Amniotic epithelial cell (primary cell): ENCODE measurements at regions not wholly inside any gene's neighbourhood (a gene's known extent, or its start where the extent isn't known, plus 50 kb on each side); places are given as distances from the start of the nearest gene placed in this dataset.
"Not testable (repeated sequence)": the region's sequence is repeated elsewhere in the genome, so short reads cannot be mapped to it uniquely, and the experiment has no call there.

ENCODE experiments used
- DNase-seq: peaks from one replicate; pipeline ENCODE4 v3.0.0-alpha.2; 2010; ENCODE audit warnings: low read depth

GRCh38 chr12:58727521-58727920, 192.8 kb downstream of the LRIG3 start:
- peak; percentile 54 for DNase-seq

GRCh38 chr12:58728397-58728796, 191.9 kb downstream of the LRIG3 start:
- peak; percentile 63 for DNase-seq

DNA sequence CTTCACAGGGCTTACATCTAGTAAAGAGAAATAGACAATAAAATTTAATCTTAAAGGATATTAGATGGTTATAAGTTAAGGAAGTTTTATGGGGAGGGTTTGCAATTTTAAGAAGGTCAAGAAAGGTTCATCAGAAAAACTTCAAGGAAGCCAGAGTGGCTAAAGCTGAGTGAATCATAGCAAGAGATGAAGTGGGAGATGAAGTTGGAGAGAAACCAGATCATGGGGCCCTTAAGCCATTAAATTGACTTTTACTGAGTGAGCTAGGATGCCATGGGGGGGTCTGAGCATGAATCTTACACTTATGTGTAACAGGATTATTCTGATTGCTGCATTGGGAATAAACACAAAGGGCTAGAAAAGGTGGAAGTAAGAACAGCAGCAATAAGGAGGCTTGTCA, 189.2 kb downstream of the LRIG3 start:
- DNase-seq, result peak; percentile 59

- DNase-seq, result peak; percentile 86
These were observed 187.4 kb downstream of the LRIG3 start for GRCh38 chr12:58732894-58733293.

GRCh38 chr12:58741226-58741625, 179.1 kb downstream of the LRIG3 start:
- DNase-seq, result peak; percentile 10

DNA sequence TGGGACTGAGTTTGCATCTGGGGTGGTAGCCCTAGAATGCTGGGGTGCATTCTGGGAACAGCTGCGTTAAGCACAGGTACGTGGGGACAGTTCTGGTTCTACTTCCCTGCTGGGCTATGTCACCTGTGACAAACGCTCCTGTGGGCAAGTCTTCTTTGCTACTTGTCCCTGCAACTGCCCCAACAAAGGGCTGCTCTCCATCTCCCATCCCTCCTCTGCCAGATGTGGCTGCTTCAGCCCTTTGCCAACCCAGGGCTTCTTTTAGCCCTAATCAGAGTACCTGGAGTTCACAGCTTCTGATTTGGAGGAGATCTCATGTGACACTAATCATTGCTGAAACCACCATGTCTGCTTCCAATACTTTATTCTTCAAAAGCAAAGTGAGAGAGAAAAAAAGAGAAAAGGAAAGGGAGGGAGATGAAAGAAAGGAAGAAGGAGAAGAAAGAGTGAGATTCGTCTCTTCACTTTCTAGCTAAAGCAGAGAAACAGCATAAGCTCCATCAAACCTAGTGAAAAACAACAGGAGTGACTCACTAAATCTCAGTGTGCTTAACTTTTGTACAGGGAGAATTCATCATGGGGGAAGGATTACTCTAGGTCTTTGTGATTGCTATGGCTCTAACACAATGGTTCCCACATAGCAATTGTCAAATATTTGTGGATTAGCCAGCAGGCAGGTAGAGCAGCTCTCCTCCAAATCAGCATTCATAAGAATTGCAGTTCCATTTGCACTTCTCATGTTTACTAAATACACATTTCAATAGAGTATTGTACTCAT, 174.8 kb downstream of the LRIG3 start:
- peak; percentile 65 for DNase-seq

DNA sequence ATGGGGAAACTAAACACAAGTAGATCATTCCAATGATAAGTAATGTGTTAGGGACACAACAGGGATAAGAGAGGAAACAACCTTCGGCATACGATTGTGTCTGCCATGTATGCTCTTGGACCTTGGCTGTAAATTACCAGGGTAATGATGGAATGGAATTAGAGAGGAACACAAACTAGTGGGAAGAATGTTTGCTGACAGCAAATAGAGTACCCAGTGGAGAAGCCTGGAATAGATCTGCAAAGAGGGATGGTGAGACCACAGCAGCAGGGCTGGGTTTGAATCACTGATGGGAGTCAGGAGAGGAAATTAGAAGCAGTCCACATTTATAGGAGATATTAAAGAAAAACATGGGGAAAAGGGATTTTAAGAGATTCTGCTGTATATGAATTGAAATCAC, 172.8 kb downstream of the LRIG3 start:
- no peak for DNase-seq

- peak; percentile 91 for DNase-seq
These were observed 169.8 kb downstream of the LRIG3 start for GRCh38 chr12:58750484-58750883.

- DNase-seq, result peak; percentile 40
These were observed 162.9 kb downstream of the LRIG3 start for GRCh38 chr12:58757422-58757821.

- DNase-seq, result not testable (repeated sequence)
These were observed 160.6 kb downstream of the LRIG3 start for GRCh38 chr12:58759745-58760144.

DNA sequence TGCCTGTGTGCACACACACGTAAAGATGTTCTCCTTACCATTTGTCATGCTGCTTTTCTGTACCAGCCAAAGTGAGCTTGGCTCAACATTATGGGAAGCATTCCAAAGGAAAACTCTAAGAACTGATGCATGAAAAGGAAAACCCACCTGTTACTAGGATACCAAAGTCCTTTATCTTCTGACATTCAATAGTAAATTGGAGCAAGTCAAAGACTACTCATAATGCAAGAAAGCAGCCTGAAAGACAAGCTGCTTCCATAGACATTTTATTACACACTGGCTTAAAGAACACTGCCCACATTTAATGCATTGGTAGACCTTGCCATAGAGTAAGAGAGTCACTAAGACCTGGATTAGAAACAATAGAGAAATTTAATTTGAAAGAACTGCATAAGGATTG, 159.0 kb downstream of the LRIG3 start:
- DNase-seq, result no peak

DNA sequence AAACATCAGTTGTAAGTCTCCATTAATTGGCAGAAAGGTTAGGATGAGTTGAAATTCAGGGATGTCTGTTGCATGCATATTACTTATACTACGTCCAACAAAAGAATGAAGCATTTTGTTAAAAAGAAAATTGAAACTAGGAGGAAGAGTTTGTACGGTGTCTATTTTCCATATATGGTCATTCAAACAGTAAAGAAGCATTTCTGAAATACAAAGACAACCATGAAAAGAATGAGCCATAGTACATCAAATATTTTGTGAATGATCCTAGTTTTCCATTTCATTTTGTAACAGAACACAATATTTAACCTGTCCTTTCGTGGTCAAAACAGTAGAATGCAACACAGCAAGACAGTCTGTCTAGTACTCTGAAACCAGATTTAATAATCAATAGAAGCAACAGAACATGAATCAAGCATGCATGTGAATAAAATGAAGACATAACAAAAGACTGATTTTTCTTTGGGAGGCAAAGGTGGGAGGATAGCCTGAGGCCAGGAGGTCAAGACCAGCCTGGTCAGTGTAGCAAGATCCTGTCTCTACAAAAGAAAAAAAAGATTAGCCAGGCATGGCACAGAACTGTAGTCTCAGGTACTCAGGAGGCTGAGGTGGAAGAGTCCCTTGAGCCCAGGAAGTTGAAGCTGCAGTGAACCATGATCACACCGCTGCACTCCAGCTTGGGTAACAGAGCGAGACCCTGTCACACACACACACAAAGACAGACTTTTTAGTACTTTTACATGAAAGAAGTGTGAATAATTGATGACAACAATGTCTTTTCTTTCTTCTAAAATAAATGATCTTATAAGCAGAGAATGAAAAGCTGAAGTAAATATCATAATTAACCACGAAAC, 156.0 kb downstream of the LRIG3 start:
- DNase-seq, result no peak

GRCh38 chr12:58765076-58765475, 155.2 kb downstream of the LRIG3 start:
- no peak for DNase-seq

- peak; percentile 64 for DNase-seq
These were observed 154.4 kb downstream of the LRIG3 start for GRCh38 chr12:58765653-58766512.

- no peak for DNase-seq
These were observed 153.8 kb downstream of the LRIG3 start for GRCh38 chr12:58766513-58766870.

DNA sequence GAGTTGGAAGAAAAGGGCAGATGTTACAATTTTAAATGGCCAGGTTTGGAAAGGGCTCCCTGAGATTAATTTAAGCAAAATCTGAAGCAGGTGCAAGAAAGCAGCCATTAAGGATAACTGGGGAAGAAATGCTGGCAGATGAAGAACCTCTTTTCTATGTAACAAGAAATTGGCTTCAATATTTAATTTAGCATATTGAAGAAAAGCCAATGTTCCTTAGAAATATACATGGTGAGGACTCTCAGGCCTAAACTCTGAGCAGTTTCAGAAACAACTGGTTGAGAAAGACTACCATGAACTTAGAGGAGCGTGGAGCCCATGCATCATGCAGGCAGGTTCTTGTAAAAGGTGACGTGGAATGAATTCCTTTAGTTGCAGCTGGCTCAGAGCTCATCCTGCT, 152.8 kb downstream of the LRIG3 start:
- no peak for DNase-seq

- DNase-seq, result no peak
These were observed 146.3 kb downstream of the LRIG3 start for GRCh38 chr12:58773986-58774385.

DNA sequence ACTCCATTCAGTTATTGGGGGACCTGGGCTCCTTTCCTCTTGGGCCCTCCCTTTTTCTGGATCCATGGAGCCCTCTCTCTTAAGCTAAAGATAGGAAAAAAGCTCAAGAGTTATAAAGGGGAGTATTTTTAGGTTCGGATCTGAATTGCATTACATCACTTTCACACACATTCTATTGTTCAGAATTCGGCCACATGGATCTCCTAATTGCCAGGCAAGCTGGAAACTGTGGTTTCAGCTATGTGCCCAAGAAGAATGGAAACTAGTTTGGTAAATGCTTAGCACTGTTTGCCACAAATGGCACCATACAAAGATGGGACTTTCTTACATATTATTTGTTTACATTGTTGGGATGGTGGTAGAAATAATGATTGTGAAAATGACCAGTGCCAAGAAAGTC, 145.6 kb downstream of the LRIG3 start:
- no peak for DNase-seq

DNA sequence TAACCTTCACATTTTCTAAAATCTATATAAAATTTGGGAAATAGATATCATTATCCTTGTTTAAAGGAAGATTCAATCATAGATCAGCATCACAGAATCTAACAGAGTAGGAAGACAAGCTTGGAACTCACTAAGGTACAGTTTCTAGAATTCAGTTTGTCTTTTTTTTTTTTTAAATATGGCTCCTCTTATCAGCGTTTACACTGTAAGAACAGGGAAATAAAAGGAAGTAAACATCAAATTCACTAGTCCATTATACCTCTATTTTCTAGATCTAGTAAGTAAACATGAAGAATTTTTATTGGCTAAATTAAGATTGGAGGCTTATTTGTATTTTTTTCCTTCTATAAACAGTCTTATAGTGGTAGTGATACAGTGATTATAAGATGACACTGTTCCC, 144.9 kb downstream of the LRIG3 start:
- DNase-seq, result no peak

DNA sequence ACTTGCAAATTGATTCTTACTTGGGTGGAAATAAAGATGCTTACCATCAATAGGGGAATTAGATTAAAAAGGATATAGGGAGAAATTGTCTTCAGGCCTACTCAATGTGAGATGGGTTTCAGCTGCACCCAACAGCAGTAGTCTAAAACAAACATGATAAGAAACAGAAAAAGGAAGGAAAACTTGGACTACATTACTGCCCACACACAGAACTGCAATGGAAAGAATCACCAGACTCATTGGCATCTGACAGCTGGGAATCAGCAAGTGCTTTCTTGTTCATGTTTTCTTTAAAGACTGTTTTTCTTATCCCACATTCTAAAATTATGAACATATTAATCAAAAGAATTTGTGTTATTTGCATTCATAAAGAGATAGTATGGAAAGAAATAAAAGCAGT, 144.2 kb downstream of the LRIG3 start:
- no peak for DNase-seq

- DNase-seq, result no peak
These were observed 142.5 kb downstream of the LRIG3 start for GRCh38 chr12:58777815-58778214.

GRCh38 chr12:58781609-58782008, 138.7 kb downstream of the LRIG3 start:
- DNase-seq, result no peak
